ENCODE measurements at regions not wholly inside any gene's neighbourhood (a gene's known extent, or its start where the extent isn't known, plus 50 kb on each side); places are given as distances from the start of the nearest gene placed in this dataset.

DNA sequence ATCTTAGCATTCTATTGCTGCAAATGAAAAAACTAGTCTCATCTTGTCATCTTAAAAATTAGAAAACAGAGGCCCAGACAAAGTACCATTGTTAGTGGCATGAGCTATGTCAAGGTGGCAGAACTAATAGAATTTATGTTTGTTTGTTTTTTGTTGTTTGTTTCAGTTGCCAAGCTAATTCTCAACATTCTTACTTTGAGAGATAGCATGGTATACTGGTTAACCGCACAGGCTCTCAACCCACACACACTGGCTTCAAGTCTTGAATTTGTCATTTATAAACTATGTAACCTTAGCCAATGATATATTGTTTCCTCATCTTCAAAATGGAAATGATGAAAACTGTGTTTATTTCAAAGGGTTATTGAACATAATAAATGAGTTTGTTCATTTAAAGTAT lies 367.6 kb upstream of the PLSCR5 start:
- ATAC-seq: no peak
- no peak overlapping the region for H3K27ac ChIP-seq (ENCODE audit: low read length)
- no peak for DNase-seq (ENCODE audit: low read depth, low spot score)
- no peaks in the 10 kb centered on the region for H3K36me3 ChIP-seq (ENCODE audit: control insufficient read depth, insufficient read depth, low read length)
- H3K9me3 ChIP-seq (ENCODE audit: control insufficient read depth, insufficient read depth, low read depth, low read length): peaks cover 4% of the 10 kb centered on the region; the same call in 1 of the 2 replicates
- H3K4me3 ChIP-seq (ENCODE audit: low read depth in 2 of 2, low read length in 2 of 2): no peak overlapping the region
- TF ChIP-seq TCF7L2 (IDR thresholded peaks at IDR 0.05; ENCODE audit: low read depth, low read length) (no peak), SIN3A (IDR thresholded peaks at IDR 0.05; ENCODE audit: borderline replicate concordance, insufficient read depth, low read depth, low read length) (no peak), POLR2AphosphoS5 (IDR thresholded peaks at IDR 0.05; ENCODE audit: low read depth, low read length) (no peak)
- TF ChIP-seq, protein P1, sequence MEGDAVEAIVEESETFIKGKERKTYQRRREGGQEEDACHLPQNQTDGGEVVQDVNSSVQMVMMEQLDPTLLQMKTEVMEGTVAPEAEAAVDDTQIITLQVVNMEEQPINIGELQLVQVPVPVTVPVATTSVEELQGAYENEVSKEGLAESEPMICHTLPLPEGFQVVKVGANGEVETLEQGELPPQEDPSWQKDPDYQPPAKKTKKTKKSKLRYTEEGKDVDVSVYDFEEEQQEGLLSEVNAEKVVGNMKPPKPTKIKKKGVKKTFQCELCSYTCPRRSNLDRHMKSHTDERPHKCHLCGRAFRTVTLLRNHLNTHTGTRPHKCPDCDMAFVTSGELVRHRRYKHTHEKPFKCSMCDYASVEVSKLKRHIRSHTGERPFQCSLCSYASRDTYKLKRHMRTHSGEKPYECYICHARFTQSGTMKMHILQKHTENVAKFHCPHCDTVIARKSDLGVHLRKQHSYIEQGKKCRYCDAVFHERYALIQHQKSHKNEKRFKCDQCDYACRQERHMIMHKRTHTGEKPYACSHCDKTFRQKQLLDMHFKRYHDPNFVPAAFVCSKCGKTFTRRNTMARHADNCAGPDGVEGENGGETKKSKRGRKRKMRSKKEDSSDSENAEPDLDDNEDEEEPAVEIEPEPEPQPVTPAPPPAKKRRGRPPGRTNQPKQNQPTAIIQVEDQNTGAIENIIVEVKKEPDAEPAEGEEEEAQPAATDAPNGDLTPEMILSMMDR (IDR thresholded peaks at IDR 0.05): no peak
- TF ChIP-seq, protein P2, sequence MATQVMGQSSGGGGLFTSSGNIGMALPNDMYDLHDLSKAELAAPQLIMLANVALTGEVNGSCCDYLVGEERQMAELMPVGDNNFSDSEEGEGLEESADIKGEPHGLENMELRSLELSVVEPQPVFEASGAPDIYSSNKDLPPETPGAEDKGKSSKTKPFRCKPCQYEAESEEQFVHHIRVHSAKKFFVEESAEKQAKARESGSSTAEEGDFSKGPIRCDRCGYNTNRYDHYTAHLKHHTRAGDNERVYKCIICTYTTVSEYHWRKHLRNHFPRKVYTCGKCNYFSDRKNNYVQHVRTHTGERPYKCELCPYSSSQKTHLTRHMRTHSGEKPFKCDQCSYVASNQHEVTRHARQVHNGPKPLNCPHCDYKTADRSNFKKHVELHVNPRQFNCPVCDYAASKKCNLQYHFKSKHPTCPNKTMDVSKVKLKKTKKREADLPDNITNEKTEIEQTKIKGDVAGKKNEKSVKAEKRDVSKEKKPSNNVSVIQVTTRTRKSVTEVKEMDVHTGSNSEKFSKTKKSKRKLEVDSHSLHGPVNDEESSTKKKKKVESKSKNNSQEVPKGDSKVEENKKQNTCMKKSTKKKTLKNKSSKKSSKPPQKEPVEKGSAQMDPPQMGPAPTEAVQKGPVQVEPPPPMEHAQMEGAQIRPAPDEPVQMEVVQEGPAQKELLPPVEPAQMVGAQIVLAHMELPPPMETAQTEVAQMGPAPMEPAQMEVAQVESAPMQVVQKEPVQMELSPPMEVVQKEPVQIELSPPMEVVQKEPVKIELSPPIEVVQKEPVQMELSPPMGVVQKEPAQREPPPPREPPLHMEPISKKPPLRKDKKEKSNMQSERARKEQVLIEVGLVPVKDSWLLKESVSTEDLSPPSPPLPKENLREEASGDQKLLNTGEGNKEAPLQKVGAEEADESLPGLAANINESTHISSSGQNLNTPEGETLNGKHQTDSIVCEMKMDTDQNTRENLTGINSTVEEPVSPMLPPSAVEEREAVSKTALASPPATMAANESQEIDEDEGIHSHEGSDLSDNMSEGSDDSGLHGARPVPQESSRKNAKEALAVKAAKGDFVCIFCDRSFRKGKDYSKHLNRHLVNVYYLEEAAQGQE (IDR thresholded peaks at IDR 0.05; ENCODE audit: insufficient read depth in 1 of 2, low read depth in 2 of 2, low read length in 1 of 2): no peak
- intact Hi-C loops (cut with micrococcal nuclease; ENCODE audit: unreplicated experiment): no loop called here
- no TSS peak for BruUV-seq (replicated peaks)
- CTCF ChIA-PET: no interaction called here
- no peaks in the 10 kb centered on the region for H3K4me1 ChIP-seq (ENCODE audit: control insufficient read depth, insufficient read depth, low read length)
- POLR2A ChIA-PET: no interaction called here
- in situ Hi-C loops (cut with HindIII; ENCODE audit: low pct_unique_long_range_greater_than_20kb, low sequenced_read_pairs): no loop called here
- H3K27me3 ChIP-seq (ENCODE audit: control insufficient read depth, insufficient read depth, low read length): no peaks in the 10 kb centered on the region

DNA sequence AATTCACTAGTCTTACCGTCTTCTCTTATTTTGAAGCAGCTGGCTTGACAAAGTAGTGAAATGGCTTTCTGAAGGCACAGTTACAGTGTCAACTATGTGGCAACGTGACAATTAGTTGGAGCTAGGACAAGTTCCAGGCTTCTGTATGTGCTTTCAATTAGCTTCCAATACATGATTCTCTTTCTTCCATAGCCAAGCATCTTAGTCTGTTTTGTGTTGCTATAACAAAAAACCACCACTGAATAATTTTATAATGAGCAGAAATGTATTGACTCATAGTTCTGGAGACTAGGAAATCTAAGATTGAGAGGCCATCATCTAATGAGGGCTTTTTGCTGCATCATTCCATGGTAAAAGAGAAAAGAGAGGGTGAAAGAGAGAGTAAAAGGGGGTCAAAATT lies 365.1 kb upstream of the PLSCR5 start:
- Histone ChIP-seq H3K9me3 (ENCODE audit: control insufficient read depth, insufficient read depth, low read depth, low read length) (no peaks in the 10 kb centered on the region; the same call in 1 of the 2 replicates), H3K27ac (ENCODE audit: low read length) (no peak overlapping the region), H3K4me1 (ENCODE audit: control insufficient read depth, insufficient read depth, low read length) (no peaks in the 10 kb centered on the region), H3K36me3 (ENCODE audit: control insufficient read depth, insufficient read depth, low read length) (no peaks in the 10 kb centered on the region), H3K27me3 (ENCODE audit: control insufficient read depth, insufficient read depth, low read length) (no peaks in the 10 kb centered on the region), H3K4me3 (ENCODE audit: low read depth in 2 of 2, low read length in 2 of 2) (no peak overlapping the region)
- in situ Hi-C loops (cut with HindIII; ENCODE audit: low pct_unique_long_range_greater_than_20kb, low sequenced_read_pairs) (no loop called here), intact Hi-C loops (cut with micrococcal nuclease; ENCODE audit: unreplicated experiment) (no loop called here)
- ATAC-seq (no peak), DNase-seq (ENCODE audit: low read depth, low spot score) (no peak)
- no TSS peak for BruUV-seq (replicated peaks)
- ChIA-PET CTCF (no interaction called here), POLR2A (no interaction called here)
- no peak for TF ChIP-seq POLR2AphosphoS5 (IDR thresholded peaks at IDR 0.05; ENCODE audit: low read depth, low read length)
- TF ChIP-seq TCF7L2 (IDR thresholded peaks at IDR 0.05; ENCODE audit: low read depth, low read length): no peak
- TF ChIP-seq, protein P1 (IDR thresholded peaks at IDR 0.05): no peak
- TF ChIP-seq SIN3A (IDR thresholded peaks at IDR 0.05; ENCODE audit: borderline replicate concordance, insufficient read depth, low read depth, low read length): no peak
- TF ChIP-seq, protein P2 (IDR thresholded peaks at IDR 0.05; ENCODE audit: insufficient read depth in 1 of 2, low read depth in 2 of 2, low read length in 1 of 2): no peak
